RWPE2 (cell line): ENCODE measurements at regions not wholly inside any gene's neighbourhood (a gene's known extent, or its start where the extent isn't known, plus 50 kb on each side); places are given as distances from the start of the nearest gene placed in this dataset.

ENCODE experiments used
- ATAC-seq: fragments of 200-7000 bp; cut with Tn5 transposase; 3 replicates; pipeline ENCODE4 v1.9.1; 2021; ENCODE audit warnings: low read depth
- DNase-seq: peaks from one replicate; pipeline ENCODE4 v3.0.0-alpha.2; 2020; ENCODE audit warnings: low spot score
- H3K27ac ChIP-seq: fragments of 450-650 bp; 2 replicates; pipeline ENCODE4 v1.5.1; 2017; ENCODE audit warnings: mild to moderate bottlenecking; ENCODE audit not compliant: poor library complexity, severe bottlenecking
- H3K27me3 ChIP-seq: fragments of 250-450 bp; sonication (Bioruptor Pico); 2 replicates; pipeline ENCODE4 v1.5.1; 2021; ENCODE audit warnings: mild to moderate bottlenecking, moderate library complexity; ENCODE audit not compliant: insufficient read depth, poor library complexity, severe bottlenecking
- H3K36me3 ChIP-seq: fragments of 250-450 bp; sonication (Bioruptor Pico); 2 replicates; pipeline ENCODE4 v1.5.1; 2020; ENCODE audit warnings: low read depth, mild to moderate bottlenecking, moderate library complexity
- H3K4me1 ChIP-seq: fragments of 250-450 bp; sonication (Bioruptor Pico); 2 replicates; pipeline ENCODE4 v1.5.1; 2021; ENCODE audit warnings: mild to moderate bottlenecking, moderate library complexity; ENCODE audit not compliant: insufficient read depth, poor library complexity, severe bottlenecking
- H3K4me3 ChIP-seq: fragments of 250-450 bp; sonication (Bioruptor Pico); 2 replicates; pipeline ENCODE4 v1.5.1; 2021; ENCODE audit warnings: mild to moderate bottlenecking, moderate library complexity; ENCODE audit not compliant: severe bottlenecking
- H3K9me3 ChIP-seq: fragments of 250-450 bp; sonication (Bioruptor Pico); 2 replicates; pipeline ENCODE4 v1.5.1; 2021; ENCODE audit warnings: mild to moderate bottlenecking, moderate library complexity; ENCODE audit not compliant: severe bottlenecking
- TF ChIP-seq, protein P1 (sequence below): fragments of 450-650 bp; IDR thresholded peaks from one replicate; pipeline ENCODE4 v1.5.1; 2017; ENCODE audit warnings: mild to moderate bottlenecking, moderate library complexity; ENCODE audit not compliant: poor library complexity, severe bottlenecking

GRCh38 chrX:104351173-104351769, 96.5 kb upstream of the ESX1 start:
- H3K4me1 ChIP-seq = peaks cover 13% of the 10 kb centered on the region
- no peak for DNase-seq
- TF ChIP-seq, protein P1, sequence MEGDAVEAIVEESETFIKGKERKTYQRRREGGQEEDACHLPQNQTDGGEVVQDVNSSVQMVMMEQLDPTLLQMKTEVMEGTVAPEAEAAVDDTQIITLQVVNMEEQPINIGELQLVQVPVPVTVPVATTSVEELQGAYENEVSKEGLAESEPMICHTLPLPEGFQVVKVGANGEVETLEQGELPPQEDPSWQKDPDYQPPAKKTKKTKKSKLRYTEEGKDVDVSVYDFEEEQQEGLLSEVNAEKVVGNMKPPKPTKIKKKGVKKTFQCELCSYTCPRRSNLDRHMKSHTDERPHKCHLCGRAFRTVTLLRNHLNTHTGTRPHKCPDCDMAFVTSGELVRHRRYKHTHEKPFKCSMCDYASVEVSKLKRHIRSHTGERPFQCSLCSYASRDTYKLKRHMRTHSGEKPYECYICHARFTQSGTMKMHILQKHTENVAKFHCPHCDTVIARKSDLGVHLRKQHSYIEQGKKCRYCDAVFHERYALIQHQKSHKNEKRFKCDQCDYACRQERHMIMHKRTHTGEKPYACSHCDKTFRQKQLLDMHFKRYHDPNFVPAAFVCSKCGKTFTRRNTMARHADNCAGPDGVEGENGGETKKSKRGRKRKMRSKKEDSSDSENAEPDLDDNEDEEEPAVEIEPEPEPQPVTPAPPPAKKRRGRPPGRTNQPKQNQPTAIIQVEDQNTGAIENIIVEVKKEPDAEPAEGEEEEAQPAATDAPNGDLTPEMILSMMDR = no peak
- no peaks in the 10 kb centered on the region for H3K36me3 ChIP-seq
- peak overlapping the region; percentile 57 for H3K27ac ChIP-seq
- no peaks in the 10 kb centered on the region for H3K9me3 ChIP-seq
- H3K4me3 ChIP-seq = no peak overlapping the region
- no peaks in the 10 kb centered on the region for H3K27me3 ChIP-seq
- ATAC-seq = peak; percentile 89

DNA sequence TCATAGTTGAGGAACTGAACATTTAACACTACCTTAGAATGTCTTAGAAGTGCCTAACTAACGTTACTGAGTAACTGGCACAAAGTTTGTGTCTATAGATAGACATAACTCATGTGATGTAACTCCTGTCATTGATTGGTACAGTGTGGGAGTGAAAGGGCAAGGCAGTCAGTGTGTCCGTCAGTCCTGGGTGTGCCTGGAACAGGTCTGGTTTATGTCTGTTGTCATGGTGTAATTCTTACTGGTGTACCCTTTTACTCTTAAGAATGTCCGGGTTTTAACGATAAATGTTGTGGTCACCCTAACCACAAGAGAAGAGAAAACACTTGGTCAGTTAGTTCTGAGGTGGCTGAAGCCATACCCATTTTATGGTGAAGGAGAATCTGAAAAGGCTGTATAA, 93.1 kb upstream of the ESX1 start:
- ATAC-seq (no peak), DNase-seq (no peak)
- H3K4me3 ChIP-seq = no peak overlapping the region
- no peaks in the 10 kb centered on the region for H3K27me3 ChIP-seq
- TF ChIP-seq, protein P1 = no peak
- H3K27ac ChIP-seq = no peak overlapping the region
- no peaks in the 10 kb centered on the region for H3K9me3 ChIP-seq
- H3K36me3 ChIP-seq = no peaks in the 10 kb centered on the region
- peaks cover 13% of the 10 kb centered on the region for H3K4me1 ChIP-seq

DNA sequence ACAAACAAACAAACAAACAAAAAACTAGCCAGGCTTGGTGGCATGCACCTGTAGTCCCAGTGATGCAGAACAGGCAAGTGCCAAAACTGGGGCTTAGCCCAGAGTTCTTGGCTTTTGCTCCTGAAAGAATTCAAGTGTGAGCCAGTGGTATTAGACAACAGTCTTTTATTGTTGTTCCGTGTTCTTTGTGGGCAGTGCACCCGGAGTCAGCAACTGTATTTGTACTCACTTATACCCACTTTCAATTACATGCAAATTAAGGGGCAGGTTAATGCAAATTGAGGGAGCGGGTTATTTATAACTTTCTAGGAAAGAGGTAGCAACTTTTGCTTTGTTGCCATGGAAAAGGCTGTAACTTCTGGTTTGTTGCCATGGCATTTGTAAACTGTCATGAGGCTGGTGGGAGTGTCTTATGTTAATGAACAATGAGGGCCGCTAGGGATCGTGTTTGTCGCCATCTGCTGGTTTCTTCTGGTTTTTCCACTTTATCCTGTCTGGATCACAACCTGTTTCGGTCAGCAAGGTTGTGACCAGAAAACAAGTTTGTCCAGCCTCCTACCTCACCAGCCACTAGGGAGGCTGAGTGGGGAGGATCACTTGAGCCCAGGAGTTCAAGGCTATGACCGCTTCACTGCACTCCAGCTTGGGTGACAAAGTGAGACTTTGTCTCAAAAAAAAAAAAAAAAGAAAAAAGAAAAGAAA, 88.8 kb upstream of the ESX1 start:
- H3K27me3 ChIP-seq = no peaks in the 10 kb centered on the region
- no peak for DNase-seq
- ATAC-seq = peak; percentile 56; the same call in 1 of the 3 replicates
- no peaks in the 10 kb centered on the region for H3K9me3 ChIP-seq
- no peaks in the 10 kb centered on the region for H3K36me3 ChIP-seq
- no peak overlapping the region for H3K27ac ChIP-seq
- no peak overlapping the region for H3K4me3 ChIP-seq
- H3K4me1 ChIP-seq = no peaks in the 10 kb centered on the region
- TF ChIP-seq, protein P1 = peak; percentile 76

DNA sequence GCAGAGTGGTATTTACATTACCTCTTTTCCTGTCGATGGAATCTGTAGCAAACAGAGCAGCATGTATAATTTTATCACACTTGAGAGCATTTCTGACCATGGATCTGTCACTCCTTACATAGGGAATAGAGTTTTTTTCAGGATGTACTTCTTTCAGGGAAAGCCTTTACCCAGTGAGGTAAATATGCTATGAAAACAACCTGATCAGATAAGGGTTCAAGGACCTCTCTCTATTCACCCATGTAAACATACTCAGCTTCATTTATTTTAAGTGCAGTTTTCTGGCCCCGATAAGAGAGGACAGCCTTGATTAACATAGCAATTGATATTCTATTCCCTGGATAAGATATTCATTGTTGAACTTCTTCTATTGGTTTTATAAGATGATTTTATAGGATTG, 87.3 kb upstream of the ESX1 start:
- H3K4me1 ChIP-seq = no peaks in the 10 kb centered on the region
- H3K27ac ChIP-seq = no peak overlapping the region
- no peak overlapping the region for H3K4me3 ChIP-seq
- no peak for ATAC-seq
- H3K36me3 ChIP-seq = no peaks in the 10 kb centered on the region
- H3K9me3 ChIP-seq = no peaks in the 10 kb centered on the region
- TF ChIP-seq, protein P1 = no peak
- no peak for DNase-seq
- H3K27me3 ChIP-seq = no peaks in the 10 kb centered on the region

DNA sequence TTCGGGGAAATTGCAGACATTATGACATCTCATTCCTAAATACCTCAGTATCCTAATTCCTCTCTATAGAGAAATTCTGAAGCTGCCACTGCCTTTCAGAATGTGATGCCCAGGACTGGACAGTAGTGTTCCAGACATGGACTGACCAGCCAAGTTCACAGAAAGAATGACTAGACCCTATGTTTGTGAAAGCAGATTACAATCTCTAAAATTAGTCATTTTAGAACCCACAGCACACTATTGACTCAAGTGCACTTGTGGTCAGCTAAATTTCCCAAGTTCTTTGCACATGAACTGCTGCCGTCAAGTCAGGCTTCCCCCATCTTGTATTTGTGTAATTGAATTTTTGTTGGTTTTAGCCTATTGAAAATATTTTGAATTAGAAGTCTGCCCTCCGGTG, 81.0 kb upstream of the ESX1 start:
- peak overlapping the region; percentile 54 for H3K27ac ChIP-seq
- TF ChIP-seq, protein P1 = no peak
- no peaks in the 10 kb centered on the region for H3K36me3 ChIP-seq
- peaks cover 11% of the 10 kb centered on the region for H3K4me1 ChIP-seq
- DNase-seq (no peak), ATAC-seq (peak; percentile 78)
- H3K27me3 ChIP-seq = no peaks in the 10 kb centered on the region
- no peak overlapping the region for H3K4me3 ChIP-seq
- no peaks in the 10 kb centered on the region for H3K9me3 ChIP-seq
